ENCODE measurements at regions not wholly inside any gene's neighbourhood (a gene's known extent, or its start where the extent isn't known, plus 50 kb on each side); places are given as distances from the start of the nearest gene placed in this dataset.

- TF ChIP-seq ZNF8 (CRISPR knock-in tag; IDR thresholded peaks at IDR 0.05) (no peak), TOX (CRISPR knock-in tag; IDR thresholded peaks at IDR 0.05; ENCODE audit: borderline replicate concordance) (no peak)
- TF ChIP-seq, protein P1, sequence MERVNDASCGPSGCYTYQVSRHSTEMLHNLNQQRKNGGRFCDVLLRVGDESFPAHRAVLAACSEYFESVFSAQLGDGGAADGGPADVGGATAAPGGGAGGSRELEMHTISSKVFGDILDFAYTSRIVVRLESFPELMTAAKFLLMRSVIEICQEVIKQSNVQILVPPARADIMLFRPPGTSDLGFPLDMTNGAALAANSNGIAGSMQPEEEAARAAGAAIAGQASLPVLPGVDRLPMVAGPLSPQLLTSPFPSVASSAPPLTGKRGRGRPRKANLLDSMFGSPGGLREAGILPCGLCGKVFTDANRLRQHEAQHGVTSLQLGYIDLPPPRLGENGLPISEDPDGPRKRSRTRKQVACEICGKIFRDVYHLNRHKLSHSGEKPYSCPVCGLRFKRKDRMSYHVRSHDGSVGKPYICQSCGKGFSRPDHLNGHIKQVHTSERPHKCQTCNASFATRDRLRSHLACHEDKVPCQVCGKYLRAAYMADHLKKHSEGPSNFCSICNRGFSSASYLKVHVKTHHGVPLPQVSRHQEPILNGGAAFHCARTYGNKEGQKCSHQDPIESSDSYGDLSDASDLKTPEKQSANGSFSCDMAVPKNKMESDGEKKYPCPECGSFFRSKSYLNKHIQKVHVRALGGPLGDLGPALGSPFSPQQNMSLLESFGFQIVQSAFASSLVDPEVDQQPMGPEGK (CRISPR knock-in tag; IDR thresholded peaks at IDR 0.05; ENCODE audit: borderline replicate concordance), result no peak
Observed at GRCh38 chr5:107739661-107740060, 68.9 kb upstream of the EFNA5 start.
